ENCODE measurements at regions not wholly inside any gene's neighbourhood (a gene's known extent, or its start where the extent isn't known, plus 50 kb on each side); places are given as distances from the start of the nearest gene placed in this dataset.

DNA sequence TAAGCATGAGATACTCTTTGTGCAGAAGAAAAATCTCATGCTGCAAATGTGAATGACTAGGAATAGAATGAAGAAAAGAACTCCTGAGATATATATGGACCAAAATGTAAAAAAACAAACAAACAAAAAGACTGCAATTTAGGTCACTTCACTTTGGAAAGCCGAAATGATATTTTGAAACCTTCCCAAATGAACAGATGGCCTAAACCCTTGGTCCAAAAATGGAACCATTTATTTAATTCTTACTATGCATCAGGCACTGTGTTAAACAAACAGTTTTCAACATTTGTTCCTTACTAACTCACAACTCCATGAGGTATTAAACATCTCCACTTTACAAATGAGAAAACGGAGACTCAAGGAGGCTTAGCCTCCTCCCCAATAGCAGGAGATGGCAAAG lies 107.5 kb downstream of the VIP start:
- no peak overlapping the region for H2BK20ac ChIP-seq (ENCODE audit: low read length)
- no peak overlapping the region for H3K4me3 ChIP-seq (ENCODE audit: extremely low read depth in 1 of 4, insufficient read depth in 2 of 4, low read depth in 3 of 4, low read length in 4 of 4)
- H3K27me3 ChIP-seq (replicated peaks in 1 of 4; ENCODE audit: control insufficient read depth in 3 of 4, extremely low read depth in 1 of 4, insufficient read depth in 3 of 4, low read length in 3 of 4), result no peaks in the 10 kb centered on the region
- H2BK120ac ChIP-seq (replicated peaks; ENCODE audit: low read depth, low read length), result no peak overlapping the region
- no peak overlapping the region for H2AK5ac ChIP-seq (ENCODE audit: low read depth, low read length)
- no peak overlapping the region for H3K18ac ChIP-seq (ENCODE audit: extremely low read depth, low read length)
- H3K14ac ChIP-seq (ENCODE audit: insufficient read length), result no peak overlapping the region
- H4K8ac ChIP-seq (ENCODE audit: extremely low read depth, insufficient read depth, low read length), result no peak overlapping the region
- no peak overlapping the region for H3K4me2 ChIP-seq (ENCODE audit: insufficient read depth in 1 of 2, low read depth in 2 of 2, low read length in 2 of 2)
- H4K20me1 ChIP-seq (replicated peaks in 1 of 2; ENCODE audit: control insufficient read depth in 1 of 2, insufficient read depth in 2 of 2, low read length in 2 of 2), result no peaks in the 10 kb centered on the region
- no peak overlapping the region for H3K23ac ChIP-seq (ENCODE audit: insufficient read length)
- FAIRE-seq (no peak), DNase-seq (ENCODE audit: low read depth in 1 of 2, low spot score in 2 of 2) (no peak)
- H2BK12ac ChIP-seq (ENCODE audit: low read depth, low read length), result no peak overlapping the region
- no peak overlapping the region for H2BK5ac ChIP-seq (ENCODE audit: low read depth, low read length)
- CTCF ChIA-PET (ENCODE audit: partially characterized antibody), result interaction anchor here (0.8 kb wide), 1 partner anchor 90 kb away, joined by 3 read pairs; no protein-coding TSS in a partner anchor
- no peaks in the 10 kb centered on the region for H3K23me2 ChIP-seq (ENCODE audit: low read depth, low read length)
- H3K79me1 ChIP-seq (ENCODE audit: low read depth, low read length), result no peaks in the 10 kb centered on the region
- no peaks in the 10 kb centered on the region for H3K36me3 ChIP-seq (ENCODE audit: control insufficient read depth in 2 of 4, insufficient read depth in 4 of 4, low read length in 3 of 4)
- no peak overlapping the region for H4K5ac ChIP-seq (ENCODE audit: insufficient read length, low read depth, low read length)
- 75% methylated on average over 2 of the region's 2 CpGs; no CpG with 5 or more reads in 1 of the 2 experiments for WGBS, 2 experiments (ENCODE audit: extremely low coverage in 1 of 2, insufficient coverage in 1 of 2, insufficient read length in 1 of 2, insufficient replicate concordance in 2 of 2, low coverage in 1 of 2, low lambda C conversion rate in 2 of 2, missing lambda C conversion rate in 1 of 2)
- no peaks in the 10 kb centered on the region for H3K9me3 ChIP-seq (ENCODE audit: insufficient read depth in 2 of 2, low read depth in 1 of 2, low read length in 1 of 2)
- no peak for TF ChIP-seq ASH2L (IDR thresholded peaks at IDR 0.05; ENCODE audit: low read length)
- H3K56ac ChIP-seq (replicated peaks; ENCODE audit: insufficient read length, low read depth, low read length), result no peak overlapping the region
- no peaks in the 10 kb centered on the region for H3K79me2 ChIP-seq (ENCODE audit: control insufficient read depth in 1 of 2, insufficient read depth in 2 of 2, low read length in 2 of 2)
- no peak overlapping the region for H3K9ac ChIP-seq (replicated peaks in 1 of 4; ENCODE audit: extremely low read depth in 1 of 4, low read depth in 3 of 4, low read length in 3 of 4)
- no peak overlapping the region for H4K91ac ChIP-seq (replicated peaks; ENCODE audit: insufficient read length, low read length)
- H2AFZ ChIP-seq (ENCODE audit: low read length), result no peak overlapping the region
- H3K27ac ChIP-seq (ENCODE audit: low read depth, low read length), result no peak overlapping the region
- no peak overlapping the region for H2BK15ac ChIP-seq (ENCODE audit: low read length)
- POLR2A ChIA-PET (ENCODE audit: partially characterized antibody), result no interaction called here
- no peaks in the 10 kb centered on the region for H3K4me1 ChIP-seq (replicated peaks in 1 of 4; ENCODE audit: control insufficient read depth in 3 of 4, insufficient read depth in 4 of 4, low read length in 3 of 4)
- no peak overlapping the region for H3K4ac ChIP-seq (replicated peaks; ENCODE audit: insufficient read length, low read depth, low read length)

All from H1 (cell line).